ENCODE measurements at regions not wholly inside any gene's neighbourhood (a gene's known extent, or its start where the extent isn't known, plus 50 kb on each side); places are given as distances from the start of the nearest gene placed in this dataset.

DNA sequence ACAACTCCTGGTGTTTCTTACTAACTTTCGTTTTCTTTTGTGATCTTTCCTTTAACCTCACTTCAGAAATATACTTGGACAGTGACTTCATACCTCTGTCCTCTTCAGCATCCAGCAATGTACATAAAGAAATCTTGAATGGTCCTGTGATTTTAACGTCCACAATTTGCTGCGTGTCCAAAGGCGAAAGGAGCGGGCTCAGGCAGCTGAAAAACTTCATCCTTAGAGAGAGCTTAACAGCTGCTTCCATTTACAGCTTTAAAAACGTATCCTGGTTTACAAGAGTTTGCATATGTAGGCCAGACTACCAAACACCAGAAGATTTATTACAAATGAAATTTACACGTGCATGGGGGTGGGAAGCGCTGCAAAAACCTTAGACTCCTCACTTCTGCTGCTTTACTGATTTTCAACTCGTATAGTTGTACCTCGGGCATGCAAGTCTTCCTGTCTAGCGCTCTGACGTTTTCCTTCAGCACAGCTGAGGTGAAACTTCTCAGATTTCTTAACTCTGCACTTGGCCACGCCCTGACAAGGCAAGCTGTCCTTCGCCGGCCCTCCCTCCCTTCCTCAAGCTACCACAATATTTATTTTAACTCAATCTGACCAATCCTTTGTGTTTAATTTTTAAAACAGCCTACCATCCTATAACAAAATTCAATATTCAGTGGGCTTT, 406.4 kb downstream of the FAM47A start:
- no peak overlapping the region for H3K27ac ChIP-seq (ENCODE audit: low read length in 2 of 2)
- no peaks in the 10 kb centered on the region for H3K27me3 Mint-ChIP-seq
- no peak for DNase-seq
- no peak overlapping the region for H3K27ac Mint-ChIP-seq
- H3K36me3 ChIP-seq (replicated peaks in 1 of 2; ENCODE audit: control extremely low read depth in 1 of 2, control insufficient read depth in 1 of 2, extremely low read depth in 1 of 2, insufficient read depth in 2 of 2, low read length in 1 of 2): no peaks in the 10 kb centered on the region
- no peaks in the 10 kb centered on the region for H3K4me1 Mint-ChIP-seq
- WGBS (ENCODE audit: insufficient coverage): 18% methylated on average over 5 of the region's 15 CpGs
- no peak for TF ChIP-seq EZH2 (IDR thresholded peaks at IDR 0.05; ENCODE audit: borderline replicate concordance, insufficient read depth, low read depth, low read length, poor library complexity, severe bottlenecking)
- TF ChIP-seq, protein P1, sequence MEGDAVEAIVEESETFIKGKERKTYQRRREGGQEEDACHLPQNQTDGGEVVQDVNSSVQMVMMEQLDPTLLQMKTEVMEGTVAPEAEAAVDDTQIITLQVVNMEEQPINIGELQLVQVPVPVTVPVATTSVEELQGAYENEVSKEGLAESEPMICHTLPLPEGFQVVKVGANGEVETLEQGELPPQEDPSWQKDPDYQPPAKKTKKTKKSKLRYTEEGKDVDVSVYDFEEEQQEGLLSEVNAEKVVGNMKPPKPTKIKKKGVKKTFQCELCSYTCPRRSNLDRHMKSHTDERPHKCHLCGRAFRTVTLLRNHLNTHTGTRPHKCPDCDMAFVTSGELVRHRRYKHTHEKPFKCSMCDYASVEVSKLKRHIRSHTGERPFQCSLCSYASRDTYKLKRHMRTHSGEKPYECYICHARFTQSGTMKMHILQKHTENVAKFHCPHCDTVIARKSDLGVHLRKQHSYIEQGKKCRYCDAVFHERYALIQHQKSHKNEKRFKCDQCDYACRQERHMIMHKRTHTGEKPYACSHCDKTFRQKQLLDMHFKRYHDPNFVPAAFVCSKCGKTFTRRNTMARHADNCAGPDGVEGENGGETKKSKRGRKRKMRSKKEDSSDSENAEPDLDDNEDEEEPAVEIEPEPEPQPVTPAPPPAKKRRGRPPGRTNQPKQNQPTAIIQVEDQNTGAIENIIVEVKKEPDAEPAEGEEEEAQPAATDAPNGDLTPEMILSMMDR (IDR thresholded peaks at IDR 0.05): no peak
- H3K4me3 ChIP-seq (ENCODE audit: control extremely low read depth in 1 of 5, extremely low read depth in 1 of 5, insufficient read depth in 1 of 5, low read depth in 2 of 5, low read length in 4 of 5): no peak overlapping the region
- H3K27me3 ChIP-seq (replicated peaks in 1 of 4; ENCODE audit: control extremely low read depth in 1 of 4, control insufficient read depth in 3 of 4, insufficient read depth in 4 of 4, low read length in 3 of 4): no peaks in the 10 kb centered on the region
- H3K9me3 Mint-ChIP-seq (ENCODE audit: insufficient read depth): no peaks in the 10 kb centered on the region
- H3K79me2 ChIP-seq (ENCODE audit: control insufficient read depth, insufficient read depth, low read length): no peaks in the 10 kb centered on the region
- ATAC-seq (ENCODE audit: low read depth): no peak
- H3K4me1 ChIP-seq (ENCODE audit: control insufficient read depth in 2 of 2, insufficient read depth in 2 of 2, low read length in 2 of 2): no peaks in the 10 kb centered on the region
- no peak overlapping the region for H2AFZ ChIP-seq (ENCODE audit: insufficient read depth, low read depth, low read length, poor library complexity, severe bottlenecking)
- ChIA-PET POLR2A (no interaction called here), CTCF (no interaction called here)
- H3K4me3 Mint-ChIP-seq: no peak overlapping the region
- H4K20me1 ChIP-seq (ENCODE audit: control insufficient read depth, insufficient read depth, low read length, poor library complexity, severe bottlenecking): no peaks in the 10 kb centered on the region
- H3K9ac ChIP-seq (ENCODE audit: low read length): no peak overlapping the region
- peaks cover 0 to 4% (median 0%) of the 10 kb centered on the region in 3 donors for H3K9me3 ChIP-seq (ENCODE audit: control extremely low read depth in 1 of 3, control insufficient read depth in 2 of 3, insufficient read depth in 1 of 3, low read length in 2 of 3)
- H3K4me2 ChIP-seq (replicated peaks; ENCODE audit: low read depth, low read length, poor library complexity, severe bottlenecking): no peak overlapping the region
- intact Hi-C loops (cut with micrococcal nuclease): no loop called here

DNA sequence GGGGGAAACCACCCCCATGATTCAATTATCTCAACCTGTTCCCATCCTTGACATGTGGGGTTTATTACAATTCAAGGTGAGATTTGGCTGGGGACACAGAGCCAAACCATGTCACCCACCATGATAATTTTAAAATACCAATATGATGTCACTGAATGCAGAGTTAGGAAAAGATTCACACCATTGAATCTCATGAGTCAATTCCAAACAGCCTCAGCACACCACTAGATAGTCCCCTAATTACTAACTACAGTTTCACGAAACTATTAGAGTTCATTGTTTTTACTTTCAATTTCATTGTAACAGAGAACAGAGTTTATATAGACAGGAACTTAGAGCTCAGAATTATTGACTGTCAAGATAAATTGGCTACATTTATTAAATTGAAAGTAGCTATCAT, 410.2 kb downstream of the FAM47A start:
- Histone ChIP-seq H3K4me3 (ENCODE audit: control extremely low read depth in 1 of 5, extremely low read depth in 1 of 5, insufficient read depth in 1 of 5, low read depth in 2 of 5, low read length in 4 of 5) (no peak overlapping the region), H3K9ac (ENCODE audit: low read length) (no peak overlapping the region), H3K9me3 (ENCODE audit: control extremely low read depth in 1 of 3, control insufficient read depth in 2 of 3, insufficient read depth in 1 of 3, low read length in 2 of 3) (peaks cover 0 to 4% (median 0%) of the 10 kb centered on the region in 3 donors), H3K79me2 (ENCODE audit: control insufficient read depth, insufficient read depth, low read length) (no peaks in the 10 kb centered on the region), H2AFZ (ENCODE audit: insufficient read depth, low read depth, low read length, poor library complexity, severe bottlenecking) (no peak overlapping the region), H3K4me1 (ENCODE audit: control insufficient read depth in 2 of 2, insufficient read depth in 2 of 2, low read length in 2 of 2) (no peaks in the 10 kb centered on the region), H3K4me2 (replicated peaks; ENCODE audit: low read depth, low read length, poor library complexity, severe bottlenecking) (no peak overlapping the region), H4K20me1 (ENCODE audit: control insufficient read depth, insufficient read depth, low read length, poor library complexity, severe bottlenecking) (no peaks in the 10 kb centered on the region), H3K27me3 (replicated peaks in 1 of 4; ENCODE audit: control extremely low read depth in 1 of 4, control insufficient read depth in 3 of 4, insufficient read depth in 4 of 4, low read length in 3 of 4) (no peaks in the 10 kb centered on the region), H3K36me3 (replicated peaks in 1 of 2; ENCODE audit: control extremely low read depth in 1 of 2, control insufficient read depth in 1 of 2, extremely low read depth in 1 of 2, insufficient read depth in 2 of 2, low read length in 1 of 2) (no peaks in the 10 kb centered on the region), H3K27ac (ENCODE audit: low read length in 2 of 2) (no peak overlapping the region)
- ATAC-seq (ENCODE audit: low read depth): no peak
- WGBS (ENCODE audit: insufficient coverage): no CpG with 5 or more reads among the region's 1 CpG
- no peak for DNase-seq
- Mint-ChIP-seq H3K9me3 (ENCODE audit: insufficient read depth) (no peaks in the 10 kb centered on the region), H3K4me1 (no peaks in the 10 kb centered on the region), H3K27me3 (no peaks in the 10 kb centered on the region), H3K27ac (no peak overlapping the region), H3K4me3 (no peak overlapping the region)
- ChIA-PET POLR2A (no interaction called here), CTCF (no interaction called here)
- intact Hi-C loops (cut with micrococcal nuclease): no loop called here
- TF ChIP-seq EZH2 (IDR thresholded peaks at IDR 0.05; ENCODE audit: borderline replicate concordance, insufficient read depth, low read depth, low read length, poor library complexity, severe bottlenecking): no peak
- TF ChIP-seq, protein P1 (IDR thresholded peaks at IDR 0.05): no peak
